Prostate gland (tissue), 2 donors: ENCODE measurements at regions not wholly inside any gene's neighbourhood (a gene's known extent, or its start where the extent isn't known, plus 50 kb on each side); places are given as distances from the start of the nearest gene placed in this dataset.

ENCODE experiments used
- DNase-seq: peaks from one replicate; pipeline ENCODE4 v3.0.0-alpha.2; 2019; ENCODE audit warnings: low spot score
- H3K27ac ChIP-seq, 2 donors: fragments of 200-600 bp; sonication (generic); 2 replicates each; pipeline ENCODE4 v1.5.1; 2017 to 2019
- H3K27me3 ChIP-seq: fragments of 200-600 bp; sonication (generic); replicated peaks from 2 replicates; pipeline ENCODE4 v1.5.1; 2019; ENCODE audit not compliant: insufficient read depth
- H3K36me3 ChIP-seq, 2 donors: fragments of 200-600 bp; sonication (generic); 1 replicate in 1 of 2; 2 replicates in 1 of 2; pipeline versions ENCODE4 v1.5.1 to v1.8.1; 2017 to 2019
- H3K4me1 ChIP-seq: fragments of 200-600 bp; sonication (generic); replicated peaks from 2 replicates; pipeline ENCODE4 v1.5.1; 2019
- H3K4me3 ChIP-seq, 2 donors: fragments of 200-600 bp; sonication (generic); 2 replicates each; pipeline ENCODE4 v1.5.1; 2017 to 2019
- H3K9me3 ChIP-seq: fragments of 200-600 bp; sonication (generic); 2 replicates; pipeline ENCODE4 v1.5.1; 2017
- POLR2A ChIP-seq: fragments of 450-650 bp; IDR thresholded peaks from one replicate; pipeline ENCODE4 v1.6.1; 2016; ENCODE audit warnings: antibody characterized with exemption, mild to moderate bottlenecking
- POLR2AphosphoS5 ChIP-seq: sonication (generic); formaldehyde crosslinking; IDR thresholded peaks from one replicate; pipeline ENCODE4 v1.6.1; 2017; ENCODE audit warnings: antibody characterized with exemption
- WGBS: methylation state at CpG from one replicate; pipeline ENCODE4 v1.1.5; 2018; 5-methylcytosine and 5-hydroxymethylcytosine counted together
- intact Hi-C: fragments of 100-400 bp; cut with DNase I; formaldehyde crosslinking; loops from one replicate; pipeline ENCODE4 v1.14.2; 2022
- TF ChIP-seq, protein P1 (sequence below), 4 experiments: fragments of 200-600 bp in 2 of 4; fragments of 450-650 bp in 2 of 4; sonication (generic) in 2 of 4; IDR thresholded peaks; 1 replicate in 3 of 4; 2 replicates in 1 of 4; pipeline ENCODE4 v1.5.1; 2016 to 2019; ENCODE audit warnings: antibody characterized with exemption in 4 of 4, mild to moderate bottlenecking in 2 of 4, moderate library complexity in 2 of 4

DNA sequence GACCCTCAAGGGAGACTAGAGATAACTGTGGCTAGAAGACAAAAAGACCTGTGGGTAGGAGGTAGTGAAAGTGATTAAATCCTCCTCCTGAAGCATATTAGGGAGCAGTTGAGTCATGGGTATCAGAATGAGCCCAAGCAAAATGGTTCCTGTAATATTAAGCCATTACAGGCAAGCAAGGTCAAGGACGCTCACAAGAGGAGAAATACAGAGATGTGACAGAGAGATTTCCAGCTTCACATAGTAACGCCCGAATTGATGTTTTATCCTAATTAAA lies 77.7 kb downstream of the FAM76B start:
- H3K36me3 ChIP-seq, result no peaks in the 10 kb centered on the region
- WGBS, result 95% methylated on average over 3 of the region's 3 CpGs
- intact Hi-C loops, result no loop called here

DNA sequence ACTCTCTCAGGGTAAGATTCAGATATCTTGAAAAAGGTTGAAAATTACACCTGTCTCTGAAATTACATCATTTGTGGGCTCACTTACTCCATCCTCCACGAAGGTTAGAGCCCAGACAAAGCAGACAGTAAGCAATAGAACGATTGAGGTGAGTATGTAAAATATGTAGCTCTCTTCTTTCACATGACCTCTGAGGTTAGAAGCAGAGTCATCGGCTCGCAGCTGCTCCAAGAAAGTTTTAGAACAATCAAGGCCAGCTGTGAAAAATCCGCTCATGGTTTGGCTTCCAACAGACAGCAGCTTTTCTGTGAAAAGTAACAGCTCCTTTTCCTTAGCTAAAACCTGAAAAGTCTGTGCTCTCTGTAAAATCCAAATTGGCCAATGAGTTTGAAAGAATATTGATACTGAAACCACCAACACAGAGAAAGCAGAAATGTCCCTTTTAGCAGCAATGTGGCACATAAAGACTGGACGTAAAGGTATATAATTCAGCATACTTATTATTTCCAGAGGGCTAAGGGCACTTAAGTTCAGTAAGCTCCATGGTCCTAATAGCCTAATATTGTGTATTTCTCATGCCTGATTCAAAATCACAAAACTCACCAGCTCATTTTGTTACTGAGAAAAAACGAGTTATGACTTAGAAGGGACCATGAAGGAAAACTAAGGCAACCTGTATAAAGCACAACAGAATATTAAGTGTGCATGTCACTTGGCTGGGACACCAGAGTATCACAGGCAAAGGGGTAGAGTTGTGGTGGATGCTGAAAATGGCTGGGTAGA lies 78.2 kb downstream of the FAM76B start:
- H3K27me3 ChIP-seq, result no peaks in the 10 kb centered on the region
- WGBS, result 65% methylated on average over 7 of the region's 7 CpGs
- H3K36me3 ChIP-seq, result no peaks in the 10 kb centered on the region
- no peak overlapping the region for H3K27ac ChIP-seq
- no peak overlapping the region for H3K4me3 ChIP-seq
- TF ChIP-seq POLR2A (no peak), POLR2AphosphoS5 (no peak)
- TF ChIP-seq, protein P1, sequence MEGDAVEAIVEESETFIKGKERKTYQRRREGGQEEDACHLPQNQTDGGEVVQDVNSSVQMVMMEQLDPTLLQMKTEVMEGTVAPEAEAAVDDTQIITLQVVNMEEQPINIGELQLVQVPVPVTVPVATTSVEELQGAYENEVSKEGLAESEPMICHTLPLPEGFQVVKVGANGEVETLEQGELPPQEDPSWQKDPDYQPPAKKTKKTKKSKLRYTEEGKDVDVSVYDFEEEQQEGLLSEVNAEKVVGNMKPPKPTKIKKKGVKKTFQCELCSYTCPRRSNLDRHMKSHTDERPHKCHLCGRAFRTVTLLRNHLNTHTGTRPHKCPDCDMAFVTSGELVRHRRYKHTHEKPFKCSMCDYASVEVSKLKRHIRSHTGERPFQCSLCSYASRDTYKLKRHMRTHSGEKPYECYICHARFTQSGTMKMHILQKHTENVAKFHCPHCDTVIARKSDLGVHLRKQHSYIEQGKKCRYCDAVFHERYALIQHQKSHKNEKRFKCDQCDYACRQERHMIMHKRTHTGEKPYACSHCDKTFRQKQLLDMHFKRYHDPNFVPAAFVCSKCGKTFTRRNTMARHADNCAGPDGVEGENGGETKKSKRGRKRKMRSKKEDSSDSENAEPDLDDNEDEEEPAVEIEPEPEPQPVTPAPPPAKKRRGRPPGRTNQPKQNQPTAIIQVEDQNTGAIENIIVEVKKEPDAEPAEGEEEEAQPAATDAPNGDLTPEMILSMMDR (IDR thresholded peaks at IDR 0.05), result no peak
- intact Hi-C loops, result no loop called here
- H3K9me3 ChIP-seq, result no peaks in the 10 kb centered on the region
- DNase-seq, result no peak
- H3K4me1 ChIP-seq, result no peaks in the 10 kb centered on the region

More for the DNA sequence above, 77.7 kb downstream of the FAM76B start:
- TF ChIP-seq, protein P1 (IDR thresholded peaks at IDR 0.05), result no peak
- no peak for TF ChIP-seq POLR2AphosphoS5
- H3K27me3 ChIP-seq, result no peaks in the 10 kb centered on the region
- H3K9me3 ChIP-seq, result no peaks in the 10 kb centered on the region
- DNase-seq, result no peak
- no peak overlapping the region for H3K27ac ChIP-seq
- H3K4me1 ChIP-seq, result no peaks in the 10 kb centered on the region
- no peak overlapping the region for H3K4me3 ChIP-seq

DNA sequence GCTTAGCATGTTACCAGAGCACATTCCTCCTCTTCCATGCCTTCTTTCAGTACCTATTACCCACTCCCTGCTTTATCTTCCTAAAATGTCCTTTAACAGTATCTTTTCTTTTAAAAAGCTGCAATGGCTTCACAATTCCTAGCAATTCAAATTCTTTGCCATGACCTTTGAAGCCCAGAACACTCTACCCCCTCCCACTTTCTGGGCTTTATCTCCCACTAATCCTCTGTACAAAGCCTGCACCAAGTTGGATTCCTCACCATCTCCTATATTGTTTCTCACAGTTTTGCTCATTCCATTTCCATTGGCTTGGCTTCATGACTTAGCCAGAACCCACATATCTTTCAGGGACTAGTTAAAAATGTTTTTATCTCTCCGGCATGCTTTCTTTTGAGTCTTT lies 80.9 kb downstream of the FAM76B start:
- Histone ChIP-seq H3K4me3 (no peak overlapping the region), H3K4me1 (no peaks in the 10 kb centered on the region), H3K27me3 (no peaks in the 10 kb centered on the region), H3K27ac (no peak overlapping the region), H3K36me3 (no peaks in the 10 kb centered on the region), H3K9me3 (no peaks in the 10 kb centered on the region)
- DNase-seq, result no peak
- intact Hi-C loops, result loop anchor here (5.0 to 10.0 kb wide), 2 partner anchors 144 to 641 kb away; partner anchors contain the start of gene SRSF8
- no peak for TF ChIP-seq POLR2AphosphoS5
- TF ChIP-seq POLR2A, result no peak
- TF ChIP-seq, protein P1 (IDR thresholded peaks at IDR 0.05), result no peak
- 90% methylated on average over 1 of the region's 1 CpG for whole genome bisulfite sequencing

DNA sequence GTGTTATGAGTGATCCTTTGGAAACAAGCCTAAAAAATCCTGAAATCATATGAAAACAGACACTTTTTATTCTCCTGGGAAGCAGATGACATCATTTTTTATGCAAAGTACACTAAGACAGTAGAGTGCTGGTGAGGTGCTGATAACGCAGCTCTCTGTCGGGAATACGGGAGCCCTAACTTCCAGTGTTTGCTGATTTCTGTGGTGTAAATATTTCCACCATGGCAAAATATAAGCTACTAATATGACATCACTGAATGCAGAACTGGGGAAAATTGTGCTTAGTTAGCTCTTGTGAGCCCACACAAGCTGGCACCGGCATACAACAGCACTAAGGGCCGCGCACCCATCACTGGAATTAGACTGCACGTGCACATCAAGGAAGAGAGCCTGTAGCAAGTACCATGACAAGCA lies 82.6 kb downstream of the FAM76B start:
- TF ChIP-seq POLR2AphosphoS5 (no peak), POLR2A (no peak)
- 92% methylated on average over 7 of the region's 7 CpGs for WGBS
- H3K27ac ChIP-seq, result no peak overlapping the region
- no peaks in the 10 kb centered on the region for H3K4me1 ChIP-seq
- intact Hi-C loops, result loop anchor here (5.0 to 10.0 kb wide), 2 partner anchors 142 to 640 kb away; partner anchors contain the start of gene SRSF8
- no peak overlapping the region for H3K4me3 ChIP-seq
- H3K36me3 ChIP-seq, result no peaks in the 10 kb centered on the region
- no peak for DNase-seq
- no peaks in the 10 kb centered on the region for H3K9me3 ChIP-seq
- no peaks in the 10 kb centered on the region for H3K27me3 ChIP-seq

DNA sequence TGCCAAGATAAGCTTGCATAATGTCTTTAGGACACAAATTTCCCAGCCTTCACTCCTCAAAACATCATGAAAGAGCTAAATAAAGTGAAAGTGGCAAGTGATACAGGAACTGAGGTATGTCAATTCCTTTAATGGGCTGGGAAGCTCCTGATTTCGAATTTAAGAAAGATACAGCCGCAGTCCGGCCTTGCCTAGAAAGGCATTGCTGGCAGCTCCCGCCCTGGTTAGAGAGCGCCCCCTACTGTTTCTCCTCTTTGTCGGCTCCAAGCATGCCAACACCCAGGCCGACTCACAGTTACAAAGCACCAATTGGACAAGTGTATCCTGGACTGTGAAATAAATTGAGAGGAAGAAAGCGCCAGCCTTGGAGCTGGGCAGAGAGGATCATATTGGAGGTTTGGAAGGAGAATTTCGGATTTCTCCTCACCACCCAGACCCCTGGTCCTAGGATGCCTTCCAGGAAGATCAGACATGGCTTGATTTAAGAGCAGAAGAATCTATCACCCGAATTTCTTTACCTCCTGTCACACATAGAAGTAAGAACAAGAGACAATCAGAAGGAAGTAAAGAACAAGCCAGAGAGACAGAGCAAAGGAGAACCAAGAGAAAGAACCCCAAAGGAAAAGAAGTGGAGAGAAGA lies 84.0 kb downstream of the FAM76B start:
- Histone ChIP-seq H3K9me3 (no peaks in the 10 kb centered on the region), H3K4me1 (no peaks in the 10 kb centered on the region), H3K36me3 (no peaks in the 10 kb centered on the region), H3K4me3 (no peak overlapping the region), H3K27ac (peak overlapping the region; percentile 35 to 40), H3K27me3 (no peaks in the 10 kb centered on the region)
- intact Hi-C loops, result loop anchor here (2.0 to 10.0 kb wide), 6 partner anchors 59 to 638 kb away; partner anchors contain the start of genes SESN3 and SRSF8
- peak; percentile 73 for TF ChIP-seq POLR2AphosphoS5
- TF ChIP-seq, protein P1 (IDR thresholded peaks at IDR 0.05), result peak; percentile 74 to 95 (median 94)
- no peak for TF ChIP-seq POLR2A
- 16% methylated on average over 10 of the region's 10 CpGs for WGBS
- DNase-seq, result peak; percentile 91
